ENCODE measurements at regions not wholly inside any gene's neighbourhood (a gene's known extent, or its start where the extent isn't known, plus 50 kb on each side); places are given as distances from the start of the nearest gene placed in this dataset.

GRCh38 chr4:179941911-179942310 lies 2301.3 kb upstream of the TENM3 start:
- no peaks in the 10 kb centered on the region for H3K9me3 Mint-ChIP-seq (ENCODE audit: unreplicated experiment)
- no peak for TF ChIP-seq CTCF (IDR thresholded peaks at IDR 0.05; ENCODE audit: unreplicated experiment)
- ChIA-PET POLR2A (interaction anchor here (0.6 kb wide), 1 partner anchor 13 kb away, joined by 4 read pairs; no protein-coding TSS in a partner anchor), CTCF (interaction anchor here (1.3 kb wide), 1 partner anchor 101 kb away, joined by 4 read pairs; no protein-coding TSS in a partner anchor)
- H3K27ac Mint-ChIP-seq (ENCODE audit: low read depth, unreplicated experiment): no peak overlapping the region
- H3K27me3 Mint-ChIP-seq (ENCODE audit: insufficient read depth, unreplicated experiment): no peaks in the 10 kb centered on the region
- no TSS peak for BruUV-seq (replicated peaks)
- no peak overlapping the region for H3K4me3 Mint-ChIP-seq (ENCODE audit: unreplicated experiment)
- H3K36me3 Mint-ChIP-seq (ENCODE audit: insufficient read depth, unreplicated experiment): no peaks in the 10 kb centered on the region
- no peak for DNase-seq (ENCODE audit: unreplicated experiment)
- intact Hi-C loops (cut with micrococcal nuclease): no loop called here
- H3K4me1 Mint-ChIP-seq (ENCODE audit: insufficient read depth, unreplicated experiment): no peaks in the 10 kb centered on the region

GRCh38 chr4:179976777-179977176 lies 2266.4 kb upstream of the TENM3 start:
- Mint-ChIP-seq H3K36me3 (ENCODE audit: insufficient read depth, unreplicated experiment) (no peaks in the 10 kb centered on the region), H3K27ac (ENCODE audit: low read depth, unreplicated experiment) (no peak overlapping the region), H3K4me3 (ENCODE audit: unreplicated experiment) (no peak overlapping the region), H3K4me1 (ENCODE audit: insufficient read depth, unreplicated experiment) (no peaks in the 10 kb centered on the region), H3K27me3 (ENCODE audit: insufficient read depth, unreplicated experiment) (no peaks in the 10 kb centered on the region), H3K9me3 (ENCODE audit: unreplicated experiment) (peaks cover 7% of the 10 kb centered on the region)
- no TSS peak for BruUV-seq (replicated peaks)
- ChIA-PET POLR2A (no interaction called here), CTCF (no interaction called here)
- no peak for TF ChIP-seq CTCF (IDR thresholded peaks at IDR 0.05; ENCODE audit: unreplicated experiment)
- DNase-seq (ENCODE audit: unreplicated experiment): no peak
- intact Hi-C loops (cut with micrococcal nuclease): no loop called here

- Mint-ChIP-seq H3K36me3 (ENCODE audit: insufficient read depth, unreplicated experiment) (no peaks in the 10 kb centered on the region), H3K27ac (ENCODE audit: low read depth, unreplicated experiment) (no peak overlapping the region), H3K4me3 (ENCODE audit: unreplicated experiment) (no peak overlapping the region), H3K27me3 (ENCODE audit: insufficient read depth, unreplicated experiment) (no peaks in the 10 kb centered on the region), H3K4me1 (ENCODE audit: insufficient read depth, unreplicated experiment) (no peaks in the 10 kb centered on the region), H3K9me3 (ENCODE audit: unreplicated experiment) (peaks cover 7% of the 10 kb centered on the region)
- intact Hi-C loops (cut with micrococcal nuclease): no loop called here
- ChIA-PET CTCF (no interaction called here), POLR2A (no interaction called here)
- no peak for TF ChIP-seq CTCF (IDR thresholded peaks at IDR 0.05; ENCODE audit: unreplicated experiment)
- BruUV-seq (replicated peaks): no TSS peak
- no peak for DNase-seq (ENCODE audit: unreplicated experiment)
Measured at GRCh38 chr4:179977378-179977777, 2265.8 kb upstream of the TENM3 start.

- ChIA-PET POLR2A (no interaction called here), CTCF (interaction anchor here (0.5 kb wide), 1 partner anchor 114 kb away, joined by 3 read pairs; no protein-coding TSS in a partner anchor)
- H3K27ac Mint-ChIP-seq (ENCODE audit: low read depth, unreplicated experiment): no peak overlapping the region
- no peak for TF ChIP-seq CTCF (IDR thresholded peaks at IDR 0.05; ENCODE audit: unreplicated experiment)
- no peak for DNase-seq (ENCODE audit: unreplicated experiment)
- H3K4me3 Mint-ChIP-seq (ENCODE audit: unreplicated experiment): no peak overlapping the region
- H3K36me3 Mint-ChIP-seq (ENCODE audit: insufficient read depth, unreplicated experiment): no peaks in the 10 kb centered on the region
- H3K4me1 Mint-ChIP-seq (ENCODE audit: insufficient read depth, unreplicated experiment): no peaks in the 10 kb centered on the region
- no peaks in the 10 kb centered on the region for H3K9me3 Mint-ChIP-seq (ENCODE audit: unreplicated experiment)
- no TSS peak for BruUV-seq (replicated peaks)
- intact Hi-C loops (cut with micrococcal nuclease): no loop called here
- H3K27me3 Mint-ChIP-seq (ENCODE audit: insufficient read depth, unreplicated experiment): no peaks in the 10 kb centered on the region
Measured at GRCh38 chr4:179981161-179981560, 2262.0 kb upstream of the TENM3 start.
